ENCODE measurements at regions not wholly inside any gene's neighbourhood (a gene's known extent, or its start where the extent isn't known, plus 50 kb on each side); places are given as distances from the start of the nearest gene placed in this dataset.

DNA sequence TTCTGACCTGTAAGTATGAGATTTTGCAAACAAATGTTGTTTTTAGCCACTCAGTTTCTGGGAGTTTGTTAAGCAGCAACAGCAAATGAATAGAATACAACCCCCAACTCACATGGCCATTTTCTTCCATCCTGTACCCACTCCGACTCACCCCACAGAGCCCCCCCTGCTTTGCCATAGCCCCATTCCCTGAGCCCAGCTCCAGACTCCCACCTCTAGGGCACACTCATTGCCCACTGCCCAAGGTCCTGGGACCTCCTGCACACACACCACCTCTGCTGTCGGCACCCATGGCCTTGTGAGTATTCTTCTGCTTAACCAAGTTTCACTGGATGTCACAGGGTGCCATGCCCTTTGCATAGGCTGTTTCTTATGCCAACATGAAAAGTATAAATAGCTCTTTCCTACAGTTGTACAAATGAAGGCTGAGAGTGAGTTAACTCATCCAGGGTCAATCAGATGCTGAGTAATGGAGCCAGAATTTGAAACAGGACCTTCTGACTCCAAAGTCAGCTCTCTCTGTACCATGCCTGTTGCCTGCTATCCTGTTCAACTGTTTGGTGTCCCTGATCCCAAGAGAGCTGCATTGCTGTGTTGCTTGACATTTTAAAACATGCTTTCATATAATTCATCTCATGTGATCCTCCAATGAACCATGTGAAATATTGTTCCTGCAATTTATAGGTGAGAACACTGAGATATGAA is 367.8 kb upstream of the ZMIZ1 start:
- DNase-seq, result no peak

DNA sequence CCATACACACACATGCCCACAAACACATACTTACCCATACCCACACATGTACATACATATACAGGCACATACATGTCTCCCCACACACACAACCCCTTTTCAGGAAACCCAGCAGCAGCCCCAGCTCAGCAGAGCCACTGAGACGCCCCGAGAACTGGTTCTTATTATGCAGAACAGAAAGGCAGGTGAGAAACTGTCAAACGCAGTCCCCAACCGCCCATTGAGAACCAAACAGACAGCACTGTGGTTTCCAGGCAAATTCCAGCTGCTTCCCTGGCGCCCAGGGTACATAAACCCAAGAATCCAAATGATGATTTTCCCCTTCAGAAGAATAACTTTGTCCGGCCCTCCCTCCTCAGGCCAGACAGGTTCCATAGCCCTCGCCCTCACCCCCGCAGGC is 366.6 kb upstream of the ZMIZ1 start:
- no peak for DNase-seq

DNA sequence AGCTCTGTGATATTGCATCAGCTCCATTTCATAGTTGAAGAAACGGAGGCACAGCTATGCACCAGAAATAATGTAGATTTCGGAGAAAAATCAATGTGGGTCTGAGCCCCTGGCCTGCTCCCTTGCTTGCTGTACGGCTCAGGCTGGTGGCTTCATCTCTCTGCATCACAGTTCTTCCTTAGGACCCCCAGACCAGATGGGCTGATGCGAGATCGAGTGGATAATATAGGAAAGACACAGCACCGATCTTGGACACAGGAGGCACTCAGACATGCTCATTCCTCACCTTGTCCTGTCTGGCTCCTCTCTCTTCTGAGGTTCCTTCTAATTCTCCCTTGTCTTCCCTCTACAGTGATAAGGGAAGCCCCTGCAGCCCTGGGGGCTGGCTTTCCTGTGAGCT is 365.9 kb upstream of the ZMIZ1 start:
- no peak for DNase-seq

DNA sequence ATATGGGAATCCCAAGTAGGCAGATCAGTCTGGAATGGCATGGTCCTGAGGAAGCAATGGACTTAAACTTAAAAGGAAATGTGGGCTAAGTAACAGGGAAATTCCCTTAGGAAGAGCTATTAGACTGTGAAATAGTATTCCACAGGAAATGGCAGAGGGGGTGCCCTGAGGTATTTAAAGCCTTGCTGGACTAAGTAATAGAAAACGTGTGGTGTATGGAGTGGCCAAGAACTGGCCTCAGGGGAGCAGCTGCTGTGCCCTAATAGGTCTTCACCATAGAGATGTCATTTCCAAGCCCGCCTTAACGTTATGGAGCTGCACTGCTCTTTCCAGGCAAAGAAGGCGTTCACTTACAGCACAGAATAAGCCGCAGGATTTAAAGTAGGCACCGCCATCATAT is 365.2 kb upstream of the ZMIZ1 start:
- no peak for DNase-seq

DNA sequence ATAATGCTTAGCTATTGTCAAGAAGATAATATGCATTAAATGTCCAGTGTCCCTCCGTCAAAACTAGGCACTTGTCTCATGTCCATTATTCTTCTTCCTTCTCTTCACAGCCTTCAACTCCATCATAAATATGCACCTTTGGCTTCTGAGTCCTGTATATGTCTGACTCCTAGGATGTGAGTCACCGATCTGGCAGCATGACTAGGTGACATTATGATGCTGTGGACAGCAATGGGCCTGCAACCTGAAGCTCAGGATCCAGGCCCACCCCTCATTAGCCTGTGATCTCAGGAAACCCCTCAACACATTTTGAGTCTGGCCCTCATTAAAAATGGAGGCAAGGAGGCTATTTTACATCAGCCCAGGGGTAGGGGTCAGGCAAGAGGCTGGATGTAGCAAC is 362.5 kb upstream of the ZMIZ1 start:
- no peak for DNase-seq

DNA sequence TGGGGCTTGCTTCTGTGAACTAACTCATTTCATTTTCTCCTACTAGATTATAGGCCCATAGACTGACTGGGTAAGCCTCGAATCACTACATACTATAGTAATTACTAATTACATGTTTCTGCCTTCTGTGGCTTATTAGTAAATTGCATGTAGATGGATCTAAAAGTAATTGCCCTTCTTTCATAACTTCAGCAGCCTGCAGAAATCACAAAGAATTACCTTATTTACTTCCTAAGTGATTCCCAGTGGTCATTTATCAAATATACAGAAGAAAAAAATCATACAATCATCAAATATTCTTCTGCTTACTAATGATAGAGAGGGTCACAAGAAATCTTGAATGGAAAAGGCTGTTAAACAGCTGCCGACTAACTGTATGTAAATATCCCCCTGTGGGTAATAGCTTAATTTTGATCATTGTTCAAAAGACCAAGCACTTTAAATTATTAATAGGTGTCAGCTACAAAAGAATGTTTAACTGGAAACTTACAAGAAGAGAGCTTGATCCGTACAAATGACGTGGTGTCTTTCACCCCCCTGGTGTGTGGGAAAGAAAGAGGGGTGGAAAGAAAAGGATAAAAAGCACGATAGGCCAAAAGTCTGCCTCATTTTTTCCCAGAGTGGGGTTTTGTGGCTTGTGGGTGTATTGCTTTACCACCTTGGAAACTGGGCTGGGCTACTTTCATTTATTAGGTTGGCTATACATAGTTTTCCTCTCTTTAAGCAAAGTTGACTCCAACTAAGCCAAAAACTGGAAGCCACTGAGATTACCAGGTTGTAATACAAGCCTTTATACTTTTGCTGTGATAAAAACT is 361.8 kb upstream of the ZMIZ1 start:
- DNase-seq, result no peak

DNA sequence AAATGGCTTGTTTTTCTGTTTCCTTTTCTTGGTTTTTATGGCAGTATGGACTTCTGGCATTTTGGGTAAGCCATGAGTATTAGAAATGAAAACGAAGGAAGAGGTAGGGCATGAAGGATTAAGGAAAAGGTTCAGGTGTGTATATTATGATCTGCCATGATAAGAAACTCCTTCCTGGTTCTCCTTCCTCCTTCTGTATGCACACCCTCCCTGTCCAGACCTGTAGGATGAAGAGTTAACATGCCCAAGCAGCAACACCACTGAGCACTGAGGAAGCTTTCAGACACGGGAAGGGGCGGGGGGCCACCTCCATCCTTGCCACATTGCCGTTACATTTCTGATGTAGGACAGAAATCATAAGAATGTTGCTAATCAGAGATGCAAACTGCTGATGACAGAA is 361.0 kb upstream of the ZMIZ1 start:
- DNase-seq, result no peak

DNA sequence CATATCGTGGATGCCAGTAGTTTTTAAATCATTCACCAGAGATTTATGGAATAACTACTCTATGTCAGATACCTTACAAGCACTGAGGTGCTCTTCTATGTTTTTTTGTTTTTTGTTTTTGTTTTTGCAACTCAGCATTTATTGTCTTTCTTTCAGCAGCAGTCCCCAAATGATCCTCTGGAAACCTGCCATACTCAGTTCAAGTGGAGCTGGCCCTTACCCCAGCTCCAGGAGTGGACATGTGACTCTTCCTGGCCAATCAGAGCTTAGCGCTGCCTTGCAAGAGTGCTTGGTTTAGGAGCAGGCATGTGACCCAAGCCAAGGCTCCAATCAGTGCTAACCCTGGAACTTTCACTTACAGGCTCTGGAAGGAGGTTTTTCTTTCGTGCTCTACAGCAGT is 356.6 kb upstream of the ZMIZ1 start:
- no peak for DNase-seq

DNA sequence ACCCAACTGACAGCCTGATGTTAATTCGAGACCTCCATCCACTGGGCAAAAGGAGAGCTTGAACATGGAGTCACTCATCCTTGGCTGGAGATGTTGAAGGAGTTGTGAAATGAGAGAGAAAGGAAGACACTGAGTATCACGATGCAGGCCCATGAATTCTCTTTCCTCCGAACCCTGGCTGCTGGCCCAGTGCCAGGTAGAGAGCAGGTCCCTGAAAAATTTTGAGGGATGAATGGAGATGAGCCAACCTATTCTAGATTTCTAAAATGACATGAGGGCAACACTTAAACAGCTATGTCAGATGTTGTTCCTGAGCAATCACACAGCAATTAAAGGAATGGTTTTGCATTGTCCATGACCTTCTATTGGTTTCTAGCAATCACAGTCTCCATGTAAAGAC is 355.1 kb upstream of the ZMIZ1 start:
- DNase-seq, result no peak

DNA sequence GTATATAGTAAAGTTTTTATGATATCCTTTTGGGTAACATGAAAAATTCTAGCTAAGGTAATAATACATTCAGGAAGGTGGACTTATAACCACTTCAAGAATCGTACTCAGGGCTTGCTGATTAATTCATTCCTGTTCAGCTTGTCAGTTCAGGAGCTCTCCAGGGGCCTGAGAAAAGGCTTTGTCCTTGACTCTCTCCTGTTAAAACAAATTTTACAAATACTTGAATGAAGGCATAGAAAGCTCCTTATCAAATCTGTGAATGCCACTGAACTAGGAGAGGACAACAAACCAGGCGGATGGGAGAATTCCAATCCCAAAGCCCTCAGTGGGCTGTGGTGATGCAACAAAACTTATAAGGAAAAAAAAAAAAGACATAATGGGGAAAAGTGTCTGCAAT is 354.5 kb upstream of the ZMIZ1 start:
- no peak for DNase-seq

DNA sequence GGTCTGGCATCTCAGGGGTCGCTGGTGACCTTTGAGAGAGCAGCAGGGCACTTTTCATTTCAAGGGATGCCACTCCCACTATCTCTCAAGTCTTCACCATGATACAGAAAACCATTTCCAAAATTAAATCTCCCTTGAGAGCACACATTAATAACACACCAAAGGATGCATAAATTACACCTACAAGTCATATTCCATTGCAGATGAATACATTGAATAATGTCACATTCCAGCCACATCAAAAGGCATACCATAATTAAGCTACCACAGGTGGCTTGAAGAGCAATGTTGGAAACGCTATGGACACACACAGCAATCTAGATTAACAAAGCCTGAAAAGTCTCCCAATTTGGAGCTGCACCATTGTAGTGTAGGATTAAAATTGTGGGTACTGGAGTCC is 353.3 kb upstream of the ZMIZ1 start:
- no peak for DNase-seq

DNA sequence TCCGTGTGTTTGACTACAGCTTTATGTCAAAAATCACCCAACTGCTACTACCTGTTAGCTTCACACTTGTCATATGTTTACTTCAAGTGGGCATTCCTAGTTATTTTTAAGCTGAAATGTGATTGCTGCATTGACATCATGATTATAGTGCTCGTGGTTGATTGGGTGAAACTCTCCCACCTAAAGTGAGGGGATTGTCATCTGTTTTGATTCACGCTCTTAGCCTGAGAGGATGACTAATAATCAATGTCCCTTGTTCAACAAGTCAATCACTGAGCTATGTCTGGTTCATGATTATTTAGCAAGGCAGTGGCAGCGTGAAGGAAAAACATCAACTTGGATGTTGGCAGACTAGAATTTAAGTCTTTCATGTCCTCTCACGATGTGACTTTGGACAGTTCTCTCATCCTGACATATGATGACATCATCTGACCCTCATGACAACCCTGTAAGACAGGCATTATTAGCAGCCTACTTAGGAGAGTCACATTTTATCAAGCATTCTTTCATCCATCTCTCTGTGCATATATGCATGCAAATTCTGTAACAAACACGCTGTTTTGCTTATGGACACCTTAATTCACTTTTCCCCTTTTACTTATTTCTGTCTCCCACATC is 352.6 kb upstream of the ZMIZ1 start:
- no peak for DNase-seq

DNA sequence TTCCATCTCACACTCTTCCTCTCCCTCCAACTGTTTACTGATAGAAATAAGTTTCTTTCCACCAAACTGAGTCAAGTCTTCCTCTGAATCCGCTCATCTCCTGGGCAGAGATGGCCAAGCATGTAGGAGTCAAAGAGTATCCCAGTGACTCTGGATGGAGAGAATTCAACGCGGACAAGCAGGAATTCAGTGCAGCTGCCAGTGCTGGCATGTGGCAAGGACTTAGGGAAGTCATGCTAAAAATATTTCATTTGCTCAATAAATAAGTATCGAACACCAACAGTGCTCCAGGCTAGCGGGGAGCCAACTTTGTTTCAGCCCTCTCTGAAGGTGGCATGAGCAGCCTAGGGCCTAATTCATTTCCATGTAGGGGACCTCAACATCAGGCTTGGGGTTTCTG is 351.6 kb upstream of the ZMIZ1 start:
- DNase-seq, result no peak

DNA sequence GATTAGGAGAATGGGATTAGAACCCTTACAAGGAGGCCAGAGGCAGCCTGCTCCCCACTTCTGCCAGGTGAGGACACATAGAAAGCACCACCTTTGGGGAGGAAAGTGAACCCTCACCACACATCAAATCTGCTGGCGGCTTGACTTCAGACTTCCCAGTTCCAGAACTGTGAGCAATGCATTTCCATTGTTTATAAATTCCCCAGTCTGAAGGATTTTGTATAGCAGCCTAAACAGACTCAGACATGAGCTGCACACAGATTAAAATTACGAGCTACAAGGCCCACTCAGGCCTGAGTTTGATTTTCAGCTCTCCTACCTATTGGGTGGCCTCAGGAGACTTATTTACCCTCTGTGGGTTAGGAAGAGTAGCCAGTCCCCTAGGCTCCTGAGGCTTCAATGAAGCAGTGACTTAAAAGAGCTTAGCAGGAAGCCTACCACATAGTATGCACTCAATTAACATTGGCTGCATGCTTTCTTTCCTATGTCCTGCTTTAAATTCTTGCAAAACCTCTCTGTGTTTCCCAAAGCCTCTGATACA is 350.7 kb upstream of the ZMIZ1 start:
- no peak for DNase-seq

DNA sequence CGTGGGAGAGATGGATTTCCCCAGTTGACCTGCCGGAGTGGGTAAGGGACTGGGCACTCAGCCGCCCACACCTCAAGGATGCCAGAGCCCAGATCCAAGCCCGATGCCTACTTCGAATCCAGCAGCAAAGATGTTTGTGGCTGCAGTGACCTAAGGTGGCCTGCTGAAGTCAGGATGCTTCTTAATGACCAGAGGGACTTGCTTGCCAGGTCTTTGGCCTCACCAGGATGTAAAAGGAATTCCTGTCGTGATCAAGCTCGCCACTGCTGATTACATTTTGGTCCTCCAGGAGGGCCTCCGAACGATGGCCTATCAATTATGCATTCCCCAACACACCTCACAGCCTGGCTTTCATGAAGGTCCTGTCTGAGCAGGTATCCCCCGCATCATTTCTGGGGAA is 349.5 kb upstream of the ZMIZ1 start:
- no peak for DNase-seq

DNA sequence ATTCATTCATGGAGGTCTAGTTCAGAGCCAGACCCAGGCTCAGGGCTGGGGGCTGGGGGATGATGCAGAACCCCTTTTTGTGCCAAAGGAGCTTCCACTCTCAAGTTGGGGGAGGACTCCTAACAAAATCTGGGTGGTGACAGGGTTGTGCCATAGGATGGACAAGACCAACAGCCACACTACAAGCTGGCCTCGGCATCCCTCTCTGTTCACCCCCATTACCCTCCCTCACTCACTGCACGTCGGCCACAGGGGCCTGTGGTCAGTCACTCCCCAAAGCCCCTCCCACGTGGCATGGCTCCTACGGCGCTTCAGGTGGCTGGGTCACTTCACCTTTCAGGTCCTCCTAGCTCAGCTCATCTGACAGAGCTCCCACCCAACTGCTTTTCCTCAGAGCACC is 348.7 kb upstream of the ZMIZ1 start:
- DNase-seq, result no peak

DNA sequence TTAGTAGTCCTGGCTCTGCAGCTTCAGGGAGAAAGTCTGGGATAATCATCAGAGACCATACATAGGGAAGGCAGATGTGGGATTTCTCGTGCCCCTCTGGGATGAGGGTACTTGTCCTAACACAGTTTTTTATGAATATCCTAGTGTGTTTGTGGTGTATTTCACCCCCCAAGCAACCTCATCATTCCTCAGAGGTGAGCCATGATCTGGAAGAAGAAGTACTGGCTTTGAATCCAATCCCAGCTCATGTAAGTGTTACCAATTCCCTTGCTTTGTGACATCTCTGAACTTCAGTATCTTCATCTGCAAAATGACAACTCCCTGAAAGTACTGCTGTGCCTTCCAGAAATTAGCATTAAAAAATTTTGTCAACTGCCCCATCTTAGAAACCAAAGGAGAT is 347.5 kb upstream of the ZMIZ1 start:
- DNase-seq, result no peak

DNA sequence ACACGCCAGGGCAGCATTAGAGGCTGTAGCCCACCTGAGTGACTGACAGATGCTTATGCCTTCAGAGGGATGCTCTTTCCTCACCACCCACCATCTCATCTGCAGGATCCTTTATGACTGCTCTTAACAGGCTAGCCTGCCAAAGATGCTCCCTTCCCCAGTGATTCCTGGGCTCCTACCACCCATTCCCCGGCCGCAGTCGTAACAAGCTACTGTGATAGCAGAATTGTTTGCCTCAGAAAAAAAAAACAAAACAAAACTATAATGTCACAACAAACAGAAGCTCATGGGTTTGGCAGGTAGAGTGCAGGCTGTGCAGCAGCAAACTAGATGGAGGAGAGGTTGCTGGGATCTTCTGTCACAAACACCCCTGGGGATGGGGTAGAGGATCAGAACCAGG is 343.9 kb upstream of the ZMIZ1 start:
- DNase-seq, result no peak

DNA sequence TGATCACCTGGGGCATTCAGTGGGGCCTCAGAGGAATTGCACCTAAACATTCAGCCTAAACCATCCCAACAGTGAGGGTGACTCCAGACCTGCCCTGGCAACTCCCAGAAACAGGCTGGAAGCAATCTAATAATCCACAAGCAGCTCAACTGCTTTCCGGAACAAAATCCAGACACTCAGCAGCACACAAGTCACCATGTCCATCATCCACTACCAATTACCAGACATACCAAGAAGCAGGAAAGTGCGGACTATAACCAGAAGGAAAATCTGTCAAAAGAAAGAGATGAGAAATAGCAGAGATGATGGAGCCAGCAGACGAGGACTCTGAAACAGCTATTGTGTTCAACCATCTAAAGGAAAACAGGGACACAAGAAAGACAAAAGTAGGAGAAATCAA is 342.6 kb upstream of the ZMIZ1 start:
- no peak for DNase-seq

DNA sequence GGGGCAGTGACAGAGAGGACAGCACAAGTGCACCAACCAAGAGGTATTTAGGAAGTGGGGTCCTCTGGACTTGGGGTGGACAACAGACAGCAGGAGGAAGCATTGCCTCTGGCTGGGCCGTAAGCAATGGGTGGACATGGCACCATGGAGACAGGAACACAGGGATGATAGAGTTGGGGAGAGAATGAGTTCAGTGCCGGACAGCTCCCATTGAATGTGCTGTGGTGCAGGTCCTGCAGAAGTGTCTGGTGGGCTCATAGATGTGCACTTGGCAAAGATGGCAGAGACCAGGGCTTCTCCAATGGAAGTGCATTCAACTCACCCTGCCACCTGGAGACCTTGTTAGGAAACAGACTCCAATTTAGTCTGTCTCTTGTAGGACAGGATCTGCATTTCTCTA is 341.5 kb upstream of the ZMIZ1 start:
- DNase-seq, result no peak

DNA sequence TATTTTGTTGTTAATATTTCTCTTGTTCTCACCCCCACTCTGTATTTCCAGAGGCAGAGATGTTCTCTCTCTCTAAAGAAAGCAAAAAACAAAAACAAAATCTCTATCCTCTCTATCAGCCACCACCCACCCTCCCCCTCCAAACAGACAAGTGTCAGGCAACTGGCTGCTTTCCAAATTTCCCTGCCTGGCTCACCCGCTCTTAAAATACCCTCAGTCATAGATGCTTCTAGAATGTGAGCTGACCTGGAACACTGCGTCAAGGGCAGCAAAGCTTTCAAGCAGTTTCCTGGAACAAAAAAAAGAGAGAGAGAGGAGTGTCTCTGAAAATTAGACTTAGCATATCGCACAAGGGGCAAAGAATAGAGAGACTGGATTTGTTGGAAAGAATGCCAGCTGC is 341.0 kb upstream of the ZMIZ1 start:
- no peak for DNase-seq

DNA sequence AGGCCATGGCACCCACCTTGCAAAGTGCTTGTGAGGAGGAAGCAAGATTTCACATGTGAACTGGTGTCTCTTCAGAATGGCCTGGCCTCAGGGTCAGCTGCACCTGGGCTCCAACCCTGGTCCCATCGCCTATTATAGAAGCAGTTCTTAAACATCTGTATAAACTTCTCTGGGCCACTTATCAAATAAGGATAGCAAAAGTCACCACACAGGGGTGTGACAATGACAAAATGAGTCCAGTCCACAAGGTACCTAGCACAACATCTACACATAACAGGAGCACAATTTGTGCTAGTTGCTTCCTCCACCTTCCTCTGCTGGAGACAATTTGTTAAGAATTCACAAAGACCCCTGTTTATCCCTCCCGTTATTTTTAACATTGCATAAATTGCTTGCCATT is 340.6 kb upstream of the ZMIZ1 start:
- no peak for DNase-seq

DNA sequence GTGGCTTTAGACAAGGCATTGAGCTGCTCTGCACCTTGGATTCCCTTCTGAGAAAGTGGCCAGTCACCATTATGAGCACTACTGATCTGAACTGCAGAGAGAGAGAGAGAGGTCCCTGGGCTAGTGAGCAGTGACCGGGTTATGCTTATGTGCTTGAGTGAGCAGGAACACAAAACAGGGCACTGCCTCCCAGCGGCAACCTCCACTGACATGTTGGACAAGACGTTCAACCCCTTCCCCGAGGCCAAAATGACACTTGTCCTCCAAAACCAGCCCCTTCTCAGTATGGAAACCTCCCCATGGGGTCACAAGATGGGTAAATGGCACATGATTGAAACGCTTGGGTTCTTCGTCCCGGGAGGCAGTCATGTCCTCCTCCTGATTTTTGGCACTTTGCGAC is 339.4 kb upstream of the ZMIZ1 start:
- no peak for DNase-seq

DNA sequence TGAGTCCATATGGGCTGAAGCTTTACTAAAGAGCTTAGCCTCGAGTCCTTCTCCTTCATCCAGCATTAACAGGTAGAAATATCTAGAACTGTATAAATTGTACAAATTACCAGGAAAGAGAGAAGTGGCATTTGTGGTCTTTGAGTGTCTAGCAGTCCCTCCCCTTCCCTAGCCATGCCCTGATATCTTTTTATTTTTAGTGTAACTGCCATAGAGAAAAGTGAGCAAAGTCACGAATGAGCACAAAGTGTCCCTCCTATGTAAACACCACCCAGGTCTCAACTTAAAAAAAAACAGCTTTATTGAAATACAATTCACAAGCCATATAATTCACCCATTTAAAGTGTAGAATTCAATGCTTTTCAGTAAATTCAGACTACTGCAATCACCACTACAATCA is 339.0 kb upstream of the ZMIZ1 start:
- no peak for DNase-seq
